GM19023 (cell line): ENCODE measurements at regions not wholly inside any gene's neighbourhood (a gene's known extent, or its start where the extent isn't known, plus 50 kb on each side); places are given as distances from the start of the nearest gene placed in this dataset.

ENCODE experiments used
- ATAC-seq: cut with Tn5 transposase; IDR thresholded peaks from one replicate; pipeline ENCODE4 v1.9.1; 2021; ENCODE audit warnings: mild to moderate bottlenecking, moderate library complexity; ENCODE audit not compliant: unreplicated experiment

- ATAC-seq: no peak
These were observed 374.8 kb downstream of the PDGFC start for GRCh38 chr4:156596706-156597329.

GRCh38 chr4:156596026-156596425 is 375.6 kb downstream of the PDGFC start:
- ATAC-seq: no peak

- no peak for ATAC-seq
These were observed 376.6 kb downstream of the PDGFC start for GRCh38 chr4:156595041-156595440.

- no peak for ATAC-seq
These were observed 377.0 kb downstream of the PDGFC start for GRCh38 chr4:156594624-156595023.

- ATAC-seq: no peak
These were observed 378.1 kb downstream of the PDGFC start for GRCh38 chr4:156593464-156593863.

GRCh38 chr4:156591679-156592078 is 379.9 kb downstream of the PDGFC start:
- ATAC-seq: no peak

GRCh38 chr4:156584100-156584499 is 387.5 kb downstream of the PDGFC start:
- no peak for ATAC-seq

- no peak for ATAC-seq
These were observed 388.3 kb downstream of the PDGFC start for GRCh38 chr4:156583265-156583664.

- ATAC-seq: no peak
These were observed 390.1 kb downstream of the PDGFC start for GRCh38 chr4:156581282-156582063.

- no peak for ATAC-seq
These were observed 392.9 kb downstream of the PDGFC start for GRCh38 chr4:156578713-156579112.

- ATAC-seq: no peak
These were observed 393.6 kb downstream of the PDGFC start for GRCh38 chr4:156578005-156578404.

- ATAC-seq: no peak
These were observed 394.7 kb downstream of the PDGFC start for GRCh38 chr4:156576946-156577345.

GRCh38 chr4:156575430-156576073 is 396.0 kb downstream of the PDGFC start:
- no peak for ATAC-seq

GRCh38 chr4:156571146-156571545 is 400.5 kb downstream of the PDGFC start:
- no peak for ATAC-seq

- ATAC-seq: no peak
These were observed 402.1 kb downstream of the PDGFC start for GRCh38 chr4:156569535-156569934.

GRCh38 chr4:156568484-156568883 is 403.1 kb downstream of the PDGFC start:
- ATAC-seq: no peak

- no peak for ATAC-seq
These were observed 403.6 kb downstream of the PDGFC start for GRCh38 chr4:156568041-156568440.

- ATAC-seq: no peak
These were observed 410.9 kb downstream of the PDGFC start for GRCh38 chr4:156560701-156561100.

- no peak for ATAC-seq
These were observed 412.3 kb downstream of the PDGFC start for GRCh38 chr4:156559346-156559745.

GRCh38 chr4:156558373-156559025 is 413.1 kb downstream of the PDGFC start:
- no peak for ATAC-seq

- no peak for ATAC-seq
These were observed 413.7 kb downstream of the PDGFC start for GRCh38 chr4:156557920-156558319.

GRCh38 chr4:156556336-156556735 is 415.3 kb downstream of the PDGFC start:
- no peak for ATAC-seq
